Fibroblast of mammary gland (primary cell): ENCODE measurements at regions not wholly inside any gene's neighbourhood (a gene's known extent, or its start where the extent isn't known, plus 50 kb on each side); places are given as distances from the start of the nearest gene placed in this dataset.
"Not testable (repeated sequence)": the region's sequence is repeated elsewhere in the genome, so short reads cannot be mapped to it uniquely, and the experiment has no call there.

Experiments
- DNase-seq: peaks from one replicate; pipeline ENCODE4 v3.0.0-alpha.2; 2010; ENCODE audit warnings: low read depth
- H3K4me3 ChIP-seq: 2 replicates; pipeline ENCODE4 v1.5.1; 2011; ENCODE audit warnings: low read depth, mild to moderate bottlenecking, low read length, moderate library complexity; ENCODE audit not compliant: control insufficient read depth
- CTCF ChIP-seq: conservative IDR thresholded peaks from 2 replicates; pipeline ENCODE4 v1.5.1; 2011; ENCODE audit warnings: low read depth, low read length, inconsistent platforms; ENCODE audit not compliant: control insufficient read depth, insufficient read depth

GRCh38 chr5:12100542-12100941, 196.3 kb upstream of the CTNND2 start:
- no peak for DNase-seq
- no peak overlapping the region for H3K4me3 ChIP-seq
- TF ChIP-seq CTCF, result no peak

- no peak overlapping the region for H3K4me3 ChIP-seq
- TF ChIP-seq CTCF, result no peak
- no peak for DNase-seq
These were observed 195.1 kb upstream of the CTNND2 start for GRCh38 chr5:12099296-12099695.

- DNase-seq, result no peak
- no peak for TF ChIP-seq CTCF
- H3K4me3 ChIP-seq, result no peak overlapping the region
These were observed 191.6 kb upstream of the CTNND2 start for GRCh38 chr5:12095808-12096281.

GRCh38 chr5:12093586-12093985, 189.3 kb upstream of the CTNND2 start:
- TF ChIP-seq CTCF, result no peak
- no peak for DNase-seq
- no peak overlapping the region for H3K4me3 ChIP-seq

GRCh38 chr5:12080761-12081160, 176.5 kb upstream of the CTNND2 start:
- H3K4me3 ChIP-seq, result no peak overlapping the region
- DNase-seq, result no peak
- no peak for TF ChIP-seq CTCF

- not testable (repeated sequence) for DNase-seq, H3K4me3 ChIP-seq
These were observed 174.0 kb upstream of the CTNND2 start for GRCh38 chr5:12078286-12078685.

GRCh38 chr5:12073426-12073825, 169.2 kb upstream of the CTNND2 start:
- DNase-seq, result no peak
- H3K4me3 ChIP-seq, result no peak overlapping the region
- TF ChIP-seq CTCF, result no peak
